ENCODE measurements at regions not wholly inside any gene's neighbourhood (a gene's known extent, or its start where the extent isn't known, plus 50 kb on each side); places are given as distances from the start of the nearest gene placed in this dataset.

DNA sequence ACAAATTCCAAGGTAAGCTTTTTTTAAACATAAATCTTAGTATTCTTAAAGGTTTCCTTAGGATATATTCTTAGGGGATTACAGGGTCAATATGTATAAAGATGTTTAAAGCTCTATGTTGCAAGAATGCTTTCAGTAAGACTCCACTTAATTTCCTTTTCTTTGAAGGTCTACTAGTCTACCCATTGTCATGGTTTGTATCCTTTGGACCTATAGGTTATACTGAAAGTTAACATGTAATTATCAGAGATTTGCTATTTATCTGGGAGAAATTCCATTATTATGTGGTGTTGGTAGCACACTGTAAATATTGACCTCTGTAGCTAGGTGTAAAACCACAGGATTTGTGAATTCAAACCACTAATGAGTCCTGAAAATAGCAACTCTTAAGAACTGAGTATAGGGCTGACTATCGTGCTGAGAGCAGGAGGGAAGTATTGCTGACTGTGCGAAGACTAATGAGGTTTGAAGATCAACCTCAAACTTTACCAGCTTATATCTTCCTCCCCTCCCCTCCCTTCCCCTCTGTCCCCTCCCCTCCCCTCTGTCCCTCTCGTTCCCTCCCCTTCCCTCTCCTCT lies 85.6 kb downstream of the GADD45G start:
- TF ChIP-seq, protein P1, sequence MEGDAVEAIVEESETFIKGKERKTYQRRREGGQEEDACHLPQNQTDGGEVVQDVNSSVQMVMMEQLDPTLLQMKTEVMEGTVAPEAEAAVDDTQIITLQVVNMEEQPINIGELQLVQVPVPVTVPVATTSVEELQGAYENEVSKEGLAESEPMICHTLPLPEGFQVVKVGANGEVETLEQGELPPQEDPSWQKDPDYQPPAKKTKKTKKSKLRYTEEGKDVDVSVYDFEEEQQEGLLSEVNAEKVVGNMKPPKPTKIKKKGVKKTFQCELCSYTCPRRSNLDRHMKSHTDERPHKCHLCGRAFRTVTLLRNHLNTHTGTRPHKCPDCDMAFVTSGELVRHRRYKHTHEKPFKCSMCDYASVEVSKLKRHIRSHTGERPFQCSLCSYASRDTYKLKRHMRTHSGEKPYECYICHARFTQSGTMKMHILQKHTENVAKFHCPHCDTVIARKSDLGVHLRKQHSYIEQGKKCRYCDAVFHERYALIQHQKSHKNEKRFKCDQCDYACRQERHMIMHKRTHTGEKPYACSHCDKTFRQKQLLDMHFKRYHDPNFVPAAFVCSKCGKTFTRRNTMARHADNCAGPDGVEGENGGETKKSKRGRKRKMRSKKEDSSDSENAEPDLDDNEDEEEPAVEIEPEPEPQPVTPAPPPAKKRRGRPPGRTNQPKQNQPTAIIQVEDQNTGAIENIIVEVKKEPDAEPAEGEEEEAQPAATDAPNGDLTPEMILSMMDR (IDR thresholded peaks at IDR 0.05) = no peak
- TF ChIP-seq POLR2A (IDR thresholded peaks at IDR 0.05) = no peak

All from gastroesophageal sphincter (tissue), 3 donors.